HEK293T (cell line): ENCODE measurements at regions not wholly inside any gene's neighbourhood (a gene's known extent, or its start where the extent isn't known, plus 50 kb on each side); places are given as distances from the start of the nearest gene placed in this dataset.

Experiments used
- BHLHE40 ChIP-seq: fragments of 450-650 bp; IDR thresholded peaks from 2 replicates; pipeline ENCODE4 v1.6.1; 2016; ENCODE audit warnings: mild to moderate bottlenecking, moderate library complexity, borderline replicate concordance
- FOXK2 ChIP-seq: fragments of 450-650 bp; IDR thresholded peaks from 2 replicates; pipeline ENCODE4 v1.6.1; 2016; ENCODE audit warnings: mild to moderate bottlenecking
- FOXM1 ChIP-seq: fragments of 450-650 bp; IDR thresholded peaks from 2 replicates; pipeline ENCODE4 v1.6.1; 2017; ENCODE audit warnings: mild to moderate bottlenecking, borderline replicate concordance
- HDGF ChIP-seq: fragments of 450-650 bp; IDR thresholded peaks from 2 replicates; pipeline ENCODE4 v1.6.1; 2017; ENCODE audit warnings: antibody characterized with exemption, borderline replicate concordance
- NFRKB ChIP-seq: fragments of 450-650 bp; IDR thresholded peaks from 2 replicates; pipeline ENCODE4 v1.6.1; 2016; ENCODE audit warnings: mild to moderate bottlenecking, moderate library complexity
- SP1 ChIP-seq: fragments of 450-650 bp; IDR thresholded peaks from 2 replicates; pipeline ENCODE4 v1.6.1; 2017
- TARDBP ChIP-seq: fragments of 450-650 bp; IDR thresholded peaks from 2 replicates; pipeline ENCODE4 v1.6.1; 2016
- TF ChIP-seq, protein P1 (sequence below): fragments of 450-650 bp; IDR thresholded peaks from 2 replicates; pipeline ENCODE4 v1.6.1; 2016

DNA sequence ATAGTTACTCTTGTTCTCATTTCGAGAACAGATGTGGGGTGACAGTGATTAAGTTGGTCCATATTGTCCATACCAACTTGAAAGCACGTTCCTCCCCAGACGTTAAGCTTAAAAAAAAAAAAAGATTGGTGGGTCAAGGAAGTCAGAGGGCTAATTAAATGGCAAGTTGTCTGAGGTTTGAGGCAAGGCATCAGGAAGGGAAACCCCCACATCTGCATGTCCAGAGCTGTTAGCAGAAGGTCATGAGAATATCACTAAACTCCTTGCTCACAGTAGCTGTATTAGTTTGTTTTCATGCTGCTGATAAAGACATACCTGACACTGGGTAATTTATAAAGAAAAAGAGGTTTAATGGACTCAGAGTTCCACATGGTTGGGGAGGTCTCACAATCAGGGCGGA is 415.6 kb upstream of the FZD8 start:
- TF ChIP-seq FOXM1 (no peak), TARDBP (no peak), BHLHE40 (no peak), SP1 (no peak), FOXK2 (no peak), HDGF (no peak), NFRKB (no peak)
- TF ChIP-seq, protein P1, sequence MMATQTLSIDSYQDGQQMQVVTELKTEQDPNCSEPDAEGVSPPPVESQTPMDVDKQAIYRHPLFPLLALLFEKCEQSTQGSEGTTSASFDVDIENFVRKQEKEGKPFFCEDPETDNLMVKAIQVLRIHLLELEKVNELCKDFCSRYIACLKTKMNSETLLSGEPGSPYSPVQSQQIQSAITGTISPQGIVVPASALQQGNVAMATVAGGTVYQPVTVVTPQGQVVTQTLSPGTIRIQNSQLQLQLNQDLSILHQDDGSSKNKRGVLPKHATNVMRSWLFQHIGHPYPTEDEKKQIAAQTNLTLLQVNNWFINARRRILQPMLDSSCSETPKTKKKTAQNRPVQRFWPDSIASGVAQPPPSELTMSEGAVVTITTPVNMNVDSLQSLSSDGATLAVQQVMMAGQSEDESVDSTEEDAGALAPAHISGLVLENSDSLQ = no peak
